ENCODE measurements at regions not wholly inside any gene's neighbourhood (a gene's known extent, or its start where the extent isn't known, plus 50 kb on each side); places are given as distances from the start of the nearest gene placed in this dataset.

DNA sequence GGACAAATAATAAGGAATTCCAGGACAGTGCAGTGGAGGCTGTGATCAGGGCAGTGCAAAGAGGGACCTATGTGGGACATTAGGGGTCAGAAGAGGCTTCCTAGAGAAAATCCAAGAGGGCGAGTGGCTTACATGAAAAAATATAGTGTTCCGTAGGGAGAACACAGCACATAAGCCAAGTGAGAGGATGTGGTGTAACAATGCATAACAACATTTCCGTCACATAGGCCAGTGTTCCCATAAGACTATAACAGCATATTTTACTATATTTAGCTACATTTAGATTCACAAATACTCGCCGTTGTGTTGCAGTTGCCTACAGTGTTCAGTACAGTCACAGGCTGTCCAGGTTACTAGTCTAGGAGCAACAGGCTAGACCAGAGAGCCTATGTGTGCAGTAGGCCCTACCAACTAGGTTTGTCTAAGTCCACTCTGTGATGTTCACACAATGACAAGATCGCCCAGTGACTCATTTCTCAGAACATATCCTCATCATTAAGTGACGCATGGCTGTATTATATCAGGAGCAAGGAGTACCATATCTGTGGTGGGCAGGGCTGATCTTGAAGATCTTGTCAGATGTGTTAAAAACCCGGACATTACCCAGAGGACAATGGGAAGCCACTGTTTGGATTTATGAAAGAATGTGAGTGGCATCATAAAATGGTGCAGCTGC is 74.0 kb upstream of the TBL1X start:
- CTCF ChIA-PET: no interaction called here
- no peak overlapping the region for H3K4me3 ChIP-seq (ENCODE audit: low read depth, low read length)
- TF ChIP-seq, protein P1, sequence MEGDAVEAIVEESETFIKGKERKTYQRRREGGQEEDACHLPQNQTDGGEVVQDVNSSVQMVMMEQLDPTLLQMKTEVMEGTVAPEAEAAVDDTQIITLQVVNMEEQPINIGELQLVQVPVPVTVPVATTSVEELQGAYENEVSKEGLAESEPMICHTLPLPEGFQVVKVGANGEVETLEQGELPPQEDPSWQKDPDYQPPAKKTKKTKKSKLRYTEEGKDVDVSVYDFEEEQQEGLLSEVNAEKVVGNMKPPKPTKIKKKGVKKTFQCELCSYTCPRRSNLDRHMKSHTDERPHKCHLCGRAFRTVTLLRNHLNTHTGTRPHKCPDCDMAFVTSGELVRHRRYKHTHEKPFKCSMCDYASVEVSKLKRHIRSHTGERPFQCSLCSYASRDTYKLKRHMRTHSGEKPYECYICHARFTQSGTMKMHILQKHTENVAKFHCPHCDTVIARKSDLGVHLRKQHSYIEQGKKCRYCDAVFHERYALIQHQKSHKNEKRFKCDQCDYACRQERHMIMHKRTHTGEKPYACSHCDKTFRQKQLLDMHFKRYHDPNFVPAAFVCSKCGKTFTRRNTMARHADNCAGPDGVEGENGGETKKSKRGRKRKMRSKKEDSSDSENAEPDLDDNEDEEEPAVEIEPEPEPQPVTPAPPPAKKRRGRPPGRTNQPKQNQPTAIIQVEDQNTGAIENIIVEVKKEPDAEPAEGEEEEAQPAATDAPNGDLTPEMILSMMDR (IDR thresholded peaks at IDR 0.05; ENCODE audit: low read depth, low read length): no peak

DNA sequence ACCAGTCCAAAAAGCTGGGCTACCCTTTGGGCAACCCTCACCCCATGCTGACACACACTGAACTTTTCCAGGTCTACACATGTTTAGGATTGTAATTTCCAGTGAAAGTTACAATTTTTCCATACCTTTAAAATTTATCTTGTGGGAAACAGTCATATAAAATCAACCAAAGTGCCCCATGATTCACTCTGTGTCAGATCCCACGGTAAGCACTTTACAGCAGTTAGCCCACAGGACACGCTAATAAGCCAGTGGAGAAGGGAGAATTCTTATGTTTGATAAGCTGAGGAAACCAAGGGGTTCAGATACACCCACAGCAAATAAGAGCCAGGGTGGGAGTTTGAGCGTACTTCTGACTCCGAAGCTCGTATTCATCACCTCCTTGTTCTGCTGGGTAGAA is 72.4 kb upstream of the TBL1X start:
- Histone ChIP-seq H3K9me3 (ENCODE audit: control insufficient read depth, insufficient read depth, low read length) (no peaks in the 10 kb centered on the region), H3K4me3 (ENCODE audit: low read depth, low read length) (no peak overlapping the region), H3K27me3 (ENCODE audit: control insufficient read depth, insufficient read depth, low read length) (no peaks in the 10 kb centered on the region), H3K27ac (ENCODE audit: low read depth, low read length) (no peak overlapping the region)
- POLR2A ChIA-PET: no interaction called here
- no peak for DNase-seq (ENCODE audit: low read depth, low spot score)
- TF ChIP-seq, protein P1 (IDR thresholded peaks at IDR 0.05; ENCODE audit: low read depth, low read length): no peak
- CTCF ChIA-PET: no interaction called here

More for the DNA sequence above, 74.0 kb upstream of the TBL1X start:
- no peak for DNase-seq (ENCODE audit: low read depth, low spot score)
- no peaks in the 10 kb centered on the region for H3K9me3 ChIP-seq (ENCODE audit: control insufficient read depth, insufficient read depth, low read length)
- POLR2A ChIA-PET: no interaction called here
- no peaks in the 10 kb centered on the region for H3K27me3 ChIP-seq (ENCODE audit: control insufficient read depth, insufficient read depth, low read length)
- H3K27ac ChIP-seq (ENCODE audit: low read depth, low read length): no peak overlapping the region

DNA sequence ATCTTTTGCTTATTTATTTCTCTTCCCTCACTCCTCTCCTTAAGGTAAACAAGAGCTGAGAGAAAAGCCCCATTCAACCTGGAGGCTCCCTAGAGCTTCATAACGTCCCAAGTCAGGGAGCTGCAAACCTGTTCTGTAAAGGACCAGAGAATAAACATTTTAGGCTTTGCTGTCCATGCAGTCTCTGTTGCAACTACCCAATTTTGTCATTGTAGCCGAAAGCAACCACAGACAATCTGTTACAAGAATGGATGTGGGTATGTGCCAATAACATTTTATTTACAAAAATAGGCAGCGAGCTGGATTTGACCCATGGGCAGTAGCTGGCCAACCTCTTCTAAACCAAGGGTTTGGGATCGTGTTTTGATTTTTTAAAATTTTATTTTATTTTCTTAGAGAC is 71.3 kb upstream of the TBL1X start:
- Histone ChIP-seq H3K9me3 (ENCODE audit: control insufficient read depth, insufficient read depth, low read length) (no peaks in the 10 kb centered on the region), H3K4me3 (ENCODE audit: low read depth, low read length) (no peak overlapping the region), H3K27ac (ENCODE audit: low read depth, low read length) (no peak overlapping the region), H3K27me3 (ENCODE audit: control insufficient read depth, insufficient read depth, low read length) (no peaks in the 10 kb centered on the region)
- ChIA-PET POLR2A (no interaction called here), CTCF (no interaction called here)
- no peak for DNase-seq (ENCODE audit: low read depth, low spot score)
- TF ChIP-seq, protein P1 (IDR thresholded peaks at IDR 0.05; ENCODE audit: low read depth, low read length): no peak

DNA sequence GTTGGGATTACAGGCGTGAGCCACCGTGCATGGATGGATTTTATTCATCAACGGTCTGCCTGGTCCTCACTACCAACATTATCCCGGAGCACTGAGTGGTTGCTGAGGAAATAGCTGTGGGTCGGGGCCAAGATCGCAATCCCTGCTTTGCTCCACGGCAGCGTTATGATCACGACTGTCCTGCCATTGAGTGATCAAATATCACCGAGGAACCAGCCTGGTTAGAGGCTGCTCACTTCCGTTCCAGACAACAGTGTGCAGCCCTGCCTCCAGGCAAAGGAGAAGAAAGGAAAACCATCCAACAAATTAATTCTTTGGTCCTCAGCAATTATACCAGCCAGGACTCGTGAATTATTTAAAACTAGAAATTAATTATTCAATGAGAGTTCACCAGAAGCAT is 70.6 kb upstream of the TBL1X start:
- DNase-seq (ENCODE audit: low read depth, low spot score): no peak
- Histone ChIP-seq H3K4me3 (ENCODE audit: low read depth, low read length) (no peak overlapping the region), H3K27me3 (ENCODE audit: control insufficient read depth, insufficient read depth, low read length) (no peaks in the 10 kb centered on the region), H3K9me3 (ENCODE audit: control insufficient read depth, insufficient read depth, low read length) (no peaks in the 10 kb centered on the region), H3K27ac (ENCODE audit: low read depth, low read length) (no peak overlapping the region)
- CTCF ChIA-PET: no interaction called here
- POLR2A ChIA-PET: no interaction called here
- TF ChIP-seq, protein P1 (IDR thresholded peaks at IDR 0.05; ENCODE audit: low read depth, low read length): no peak

DNA sequence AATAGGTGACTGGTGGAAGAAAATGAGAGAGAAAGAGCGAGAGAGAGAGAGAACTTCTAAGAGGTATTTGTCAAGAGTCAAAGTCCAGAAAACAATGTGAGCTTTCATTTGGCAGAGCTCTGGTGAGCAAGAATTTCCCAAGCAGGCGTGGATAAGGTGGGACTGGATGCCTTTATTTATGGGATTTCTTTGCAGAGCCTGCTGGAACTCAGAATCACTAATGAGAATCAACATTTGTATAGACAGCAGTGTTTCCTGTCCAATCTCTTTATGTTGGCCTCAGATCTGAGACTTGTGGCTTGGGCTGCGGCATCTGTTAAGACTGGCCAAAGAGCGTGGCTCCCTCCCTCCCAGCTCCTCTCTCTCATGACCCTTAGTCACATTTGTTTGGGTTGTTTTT is 67.9 kb upstream of the TBL1X start:
- Histone ChIP-seq H3K4me3 (ENCODE audit: low read depth, low read length) (no peak overlapping the region), H3K9me3 (ENCODE audit: control insufficient read depth, insufficient read depth, low read length) (no peaks in the 10 kb centered on the region), H3K27me3 (ENCODE audit: control insufficient read depth, insufficient read depth, low read length) (no peaks in the 10 kb centered on the region), H3K27ac (ENCODE audit: low read depth, low read length) (no peak overlapping the region)
- POLR2A ChIA-PET: no interaction called here
- TF ChIP-seq, protein P1 (IDR thresholded peaks at IDR 0.05; ENCODE audit: low read depth, low read length): no peak
- DNase-seq (ENCODE audit: low read depth, low spot score): no peak
- CTCF ChIA-PET: no interaction called here

All from AG04450 (cell line).